Bronchial epithelial cell (primary cell): ENCODE measurements at regions not wholly inside any gene's neighbourhood (a gene's known extent, or its start where the extent isn't known, plus 50 kb on each side); places are given as distances from the start of the nearest gene placed in this dataset.

Source experiments
- DNase-seq: peaks from one replicate; pipeline ENCODE4 v3.0.0-alpha.2; 2010; ENCODE audit warnings: low read depth
- FAIRE-seq: peaks from 2 replicates; lab custom pipeline; 2011; peaks lifted over from hg19 to GRCh38; lab: Jason Lieb, UNC
- H3K27me3 ChIP-seq: 2 replicates; pipeline ENCODE4 v1.5.1; 2011; ENCODE audit warnings: low read length; ENCODE audit not compliant: control insufficient read depth, insufficient read depth
- H3K36me3 ChIP-seq: 2 replicates; pipeline ENCODE4 v1.5.1; 2011; ENCODE audit warnings: low read length; ENCODE audit not compliant: control insufficient read depth, insufficient read depth
- H3K4me3 ChIP-seq: 2 replicates; pipeline ENCODE4 v1.5.1; 2011; ENCODE audit warnings: mild to moderate bottlenecking, low read depth, low read length, control low read depth
- TF ChIP-seq, protein P1 (sequence below): IDR thresholded peaks from 2 replicates; pipeline ENCODE4 v1.5.1; 2011; ENCODE audit warnings: mild to moderate bottlenecking, moderate library complexity, low read length, control low read depth, inconsistent platforms; ENCODE audit not compliant: insufficient read depth, severe bottlenecking

DNA sequence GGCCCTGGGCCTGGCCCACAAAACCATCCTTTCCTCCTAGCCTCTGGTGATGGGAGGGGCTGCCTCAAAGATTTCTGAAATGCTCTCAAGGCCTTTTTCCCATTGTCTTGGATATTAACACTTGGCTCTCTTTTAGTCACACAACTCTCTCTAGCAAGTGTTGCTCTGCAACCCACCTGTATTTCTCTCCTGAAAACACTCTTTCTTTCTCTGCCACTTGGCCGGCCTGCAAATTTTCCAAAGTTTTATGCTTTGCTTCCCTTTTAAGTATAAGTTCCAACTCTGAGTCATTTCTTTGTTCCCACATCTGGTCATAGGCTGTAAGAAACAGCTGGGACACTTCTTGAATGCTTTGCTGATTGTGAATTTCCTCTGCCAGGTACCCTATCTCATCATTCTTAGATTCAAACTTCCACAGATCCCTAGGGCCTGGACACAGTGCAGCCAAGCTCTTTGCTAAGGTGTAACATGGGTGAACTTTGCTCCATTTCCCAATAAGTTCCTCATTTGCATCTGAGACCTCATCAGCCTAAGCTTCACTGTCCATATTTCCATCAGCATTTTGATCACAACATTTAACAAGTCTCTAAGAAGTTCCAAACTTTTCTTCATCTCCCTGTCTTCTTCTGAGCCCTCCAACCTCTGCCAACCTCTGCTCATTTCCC, 93.8 kb downstream of the TRIM29 start:
- FAIRE-seq (no peak), DNase-seq (no peak)
- Histone ChIP-seq H3K36me3 (no peaks in the 10 kb centered on the region), H3K4me3 (no peak overlapping the region), H3K27me3 (no peaks in the 10 kb centered on the region)
- TF ChIP-seq, protein P1, sequence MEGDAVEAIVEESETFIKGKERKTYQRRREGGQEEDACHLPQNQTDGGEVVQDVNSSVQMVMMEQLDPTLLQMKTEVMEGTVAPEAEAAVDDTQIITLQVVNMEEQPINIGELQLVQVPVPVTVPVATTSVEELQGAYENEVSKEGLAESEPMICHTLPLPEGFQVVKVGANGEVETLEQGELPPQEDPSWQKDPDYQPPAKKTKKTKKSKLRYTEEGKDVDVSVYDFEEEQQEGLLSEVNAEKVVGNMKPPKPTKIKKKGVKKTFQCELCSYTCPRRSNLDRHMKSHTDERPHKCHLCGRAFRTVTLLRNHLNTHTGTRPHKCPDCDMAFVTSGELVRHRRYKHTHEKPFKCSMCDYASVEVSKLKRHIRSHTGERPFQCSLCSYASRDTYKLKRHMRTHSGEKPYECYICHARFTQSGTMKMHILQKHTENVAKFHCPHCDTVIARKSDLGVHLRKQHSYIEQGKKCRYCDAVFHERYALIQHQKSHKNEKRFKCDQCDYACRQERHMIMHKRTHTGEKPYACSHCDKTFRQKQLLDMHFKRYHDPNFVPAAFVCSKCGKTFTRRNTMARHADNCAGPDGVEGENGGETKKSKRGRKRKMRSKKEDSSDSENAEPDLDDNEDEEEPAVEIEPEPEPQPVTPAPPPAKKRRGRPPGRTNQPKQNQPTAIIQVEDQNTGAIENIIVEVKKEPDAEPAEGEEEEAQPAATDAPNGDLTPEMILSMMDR = no peak

DNA sequence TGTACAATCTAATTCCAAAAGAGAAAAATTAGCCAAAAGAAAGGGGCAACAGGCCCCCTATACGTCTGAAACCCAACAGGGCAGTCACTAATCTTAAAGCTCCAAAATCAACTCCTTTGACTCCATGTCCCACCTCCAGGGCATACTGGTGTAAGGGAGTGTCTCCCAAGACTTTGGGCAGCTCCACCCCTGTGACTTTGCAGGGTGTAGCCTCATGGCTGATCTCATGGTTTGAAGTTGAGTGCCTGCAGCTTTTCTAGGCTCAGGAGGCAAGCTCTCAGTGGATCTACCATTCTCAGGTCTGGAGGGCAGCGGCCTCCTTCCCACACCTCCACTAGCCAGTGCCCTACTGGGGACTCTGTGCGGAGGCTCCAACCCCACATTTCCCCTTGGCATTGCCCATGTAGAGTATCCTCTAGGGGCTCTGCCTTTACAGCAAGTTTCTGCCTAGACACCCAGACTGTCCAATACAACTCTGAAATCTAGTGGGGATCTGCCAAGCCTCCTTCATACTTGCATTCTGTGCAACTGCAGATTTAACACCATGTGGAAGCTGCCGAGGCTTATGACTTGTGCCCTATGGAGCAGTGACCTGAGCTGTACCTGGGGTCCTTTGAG, 94.5 kb downstream of the TRIM29 start:
- DNase-seq = no peak
- no peaks in the 10 kb centered on the region for H3K36me3 ChIP-seq
- FAIRE-seq = no peak
- H3K4me3 ChIP-seq = no peak overlapping the region
- no peaks in the 10 kb centered on the region for H3K27me3 ChIP-seq
- TF ChIP-seq, protein P1 = no peak

DNA sequence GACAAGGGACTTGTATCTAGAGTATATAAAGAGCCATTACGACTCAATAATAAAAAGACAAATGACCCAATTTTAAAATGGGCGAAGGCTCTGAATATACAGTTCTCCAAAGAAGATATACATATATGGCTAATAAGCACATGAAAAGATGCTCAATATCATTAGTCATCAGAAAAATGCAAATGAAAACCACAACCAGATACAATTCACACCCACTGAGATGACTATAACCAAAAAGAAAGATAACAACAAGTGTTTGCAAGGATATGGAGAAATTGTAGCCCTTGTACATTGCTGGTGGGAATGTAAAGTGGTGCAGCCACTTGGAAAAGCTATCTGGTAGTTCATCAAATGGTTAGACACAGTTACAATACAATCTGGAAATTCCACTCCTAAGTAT, 96.3 kb downstream of the TRIM29 start:
- H3K4me3 ChIP-seq = no peak overlapping the region
- DNase-seq (peak; percentile 26), FAIRE-seq (no peak)
- H3K36me3 ChIP-seq = no peaks in the 10 kb centered on the region
- TF ChIP-seq, protein P1 = no peak
- no peaks in the 10 kb centered on the region for H3K27me3 ChIP-seq

DNA sequence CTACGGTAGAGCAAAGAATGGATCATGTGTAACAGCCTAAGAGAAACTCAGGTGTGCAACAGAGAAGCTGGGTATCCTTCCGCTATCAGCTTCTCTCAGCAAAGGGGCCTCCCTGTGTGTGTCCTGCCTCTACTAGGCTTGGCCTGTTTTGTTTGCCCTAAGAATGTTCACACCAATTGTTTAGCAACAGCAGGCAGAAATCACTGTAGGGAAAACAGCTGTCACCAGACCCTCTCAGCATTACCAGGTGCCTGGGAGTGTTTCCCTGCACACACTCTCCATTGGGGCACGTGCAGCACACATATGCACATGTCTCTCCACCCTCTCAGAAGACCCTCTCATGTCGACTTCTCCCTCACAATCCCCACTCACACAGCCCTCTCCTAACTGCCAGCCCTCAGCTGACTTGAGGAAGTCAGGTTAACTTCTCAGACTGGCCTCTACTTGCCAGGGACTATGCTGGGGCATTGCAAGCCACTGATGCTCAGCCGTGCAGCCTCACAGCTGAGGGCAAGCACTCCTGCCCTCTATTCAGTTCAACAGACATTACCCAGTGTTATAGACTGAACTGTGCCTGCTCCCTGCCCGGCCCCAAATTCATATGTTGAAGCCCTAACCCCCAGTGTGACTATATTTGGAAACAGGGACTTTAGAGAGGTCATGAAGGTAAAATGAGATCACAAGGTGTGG, 97.6 kb downstream of the TRIM29 start:
- no peak for DNase-seq

DNA sequence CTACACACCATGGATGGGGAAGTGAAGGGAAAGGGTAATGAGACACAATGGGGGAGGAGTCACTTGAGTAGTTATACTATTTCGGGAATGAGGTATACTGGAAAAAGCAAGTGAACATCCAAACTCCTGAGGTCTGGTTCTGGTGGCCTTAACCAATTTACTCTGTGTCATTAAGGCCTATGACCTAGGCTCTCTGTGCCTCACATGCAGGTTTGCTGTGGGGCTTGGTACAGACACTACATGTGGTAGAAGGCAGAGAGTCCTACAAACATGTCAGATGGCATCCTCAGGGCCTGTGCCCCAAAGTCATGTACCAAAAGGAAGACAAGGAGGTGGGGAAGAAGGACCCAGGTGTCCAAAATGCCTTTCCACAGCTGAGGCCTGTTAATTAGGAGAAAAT, 98.9 kb downstream of the TRIM29 start:
- DNase-seq (no peak), FAIRE-seq (peak; percentile 52)
- TF ChIP-seq, protein P1 = no peak
- Histone ChIP-seq H3K4me3 (no peak overlapping the region), H3K27me3 (no peaks in the 10 kb centered on the region), H3K36me3 (no peaks in the 10 kb centered on the region)

More for the DNA sequence above, 97.6 kb downstream of the TRIM29 start:
- Histone ChIP-seq H3K27me3 (no peaks in the 10 kb centered on the region), H3K36me3 (no peaks in the 10 kb centered on the region), H3K4me3 (no peak overlapping the region)
- TF ChIP-seq, protein P1 = no peak
- FAIRE-seq = no peak
